Activated naive CD4-positive, alpha-beta T cell treated with anti-CD3 and anti-CD28 coated beads for 36 hours (primary cell): ENCODE measurements at regions not wholly inside any gene's neighbourhood (a gene's known extent, or its start where the extent isn't known, plus 50 kb on each side); places are given as distances from the start of the nearest gene placed in this dataset.
"Not testable (repeated sequence)": the region's sequence is repeated elsewhere in the genome, so short reads cannot be mapped to it uniquely, and the experiment has no call there.

Source experiments
- CTCF ChIA-PET: fragments of 350-600 bp; sonication (Branson Sonifier 250); formaldehyde crosslinking; loops from one replicate; lab custom pipeline; 2021; ENCODE audit warnings: antibody characterized with exemption; lab: Charles Lee
- DNase-seq: peaks from one replicate; pipeline ENCODE4 v3.0.0-alpha.2; 2020
- H3K27ac Mint-ChIP-seq: one replicate; pipeline ENCODE4 v1.8.0; 2021; ENCODE audit warnings: mild to moderate bottlenecking, mixed read lengths
- H3K27me3 Mint-ChIP-seq: one replicate; pipeline ENCODE4 v1.8.0; 2021; ENCODE audit warnings: low read depth, mixed read lengths
- H3K36me3 Mint-ChIP-seq: one replicate; pipeline ENCODE4 v1.8.0; 2021; ENCODE audit warnings: low read depth, mixed read lengths
- H3K4me1 Mint-ChIP-seq: one replicate; pipeline ENCODE4 v1.8.0; 2021; ENCODE audit warnings: low read depth, mixed read lengths
- H3K4me3 Mint-ChIP-seq: one replicate; pipeline ENCODE4 v1.8.0; 2021; ENCODE audit warnings: mild to moderate bottlenecking, moderate library complexity, mixed read lengths
- H3K9me3 Mint-ChIP-seq: one replicate; pipeline ENCODE4 v1.8.0; 2021; ENCODE audit warnings: mixed read lengths
- intact Hi-C: fragments of 100-400 bp; cut with micrococcal nuclease; formaldehyde crosslinking; loops from one replicate; pipeline ENCODE4 v1.15.1; 2023

DNA sequence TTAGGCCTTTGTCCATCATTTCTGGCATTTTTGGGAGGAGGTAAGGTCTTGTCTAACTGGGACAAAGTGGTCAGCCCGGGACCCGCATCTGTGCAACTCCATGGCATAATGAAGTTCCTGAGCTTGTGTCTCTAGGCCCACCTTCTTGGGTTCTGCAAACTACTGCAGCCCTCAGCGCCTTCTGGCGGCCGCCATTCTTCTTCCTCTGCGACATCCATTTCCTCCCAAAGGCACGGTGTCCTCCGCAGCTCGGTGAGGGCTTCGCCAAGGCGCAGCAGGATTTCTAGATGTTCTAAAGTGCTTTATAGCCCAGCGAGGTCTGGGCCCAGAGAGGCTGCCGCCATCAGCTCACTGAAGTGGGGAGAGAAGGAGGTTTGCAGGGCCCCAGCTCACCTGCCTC is 134.4 kb upstream of the OR4E1 start:
- Mint-ChIP-seq H3K36me3 (no peaks in the 10 kb centered on the region), H3K4me3 (no peak overlapping the region), H3K27ac (no peak overlapping the region), H3K4me1 (no peaks in the 10 kb centered on the region), H3K9me3 (no peaks in the 10 kb centered on the region), H3K27me3 (peaks cover 15% of the 10 kb centered on the region)
- CTCF ChIA-PET: no interaction called here
- no peak for DNase-seq
- intact Hi-C loops: no loop called here

DNA sequence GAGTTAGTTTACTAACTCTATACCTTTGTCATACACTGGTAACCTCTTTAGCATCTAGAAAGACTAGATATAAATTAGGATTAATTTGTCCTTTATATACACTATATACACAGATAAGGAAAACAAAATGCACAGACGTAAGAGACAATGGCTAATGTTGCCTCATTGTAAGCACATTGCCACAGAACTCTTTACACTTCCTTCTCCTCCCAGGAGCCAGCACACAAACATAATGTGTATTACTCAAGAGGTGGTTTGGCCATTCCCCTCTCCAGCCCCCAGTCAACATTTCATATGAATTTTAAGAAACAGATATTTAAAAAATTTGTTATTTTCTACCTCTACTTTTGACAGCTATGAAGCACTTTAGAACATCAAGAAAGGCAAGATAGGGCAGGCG is 131.4 kb upstream of the OR4E1 start:
- intact Hi-C loops: no loop called here
- H3K27me3 Mint-ChIP-seq: peaks cover 2% of the 10 kb centered on the region
- H3K4me3 Mint-ChIP-seq: no peak overlapping the region
- H3K9me3 Mint-ChIP-seq: no peaks in the 10 kb centered on the region
- H3K27ac Mint-ChIP-seq: no peak overlapping the region
- H3K36me3 Mint-ChIP-seq: no peaks in the 10 kb centered on the region
- no peak for DNase-seq
- no peaks in the 10 kb centered on the region for H3K4me1 Mint-ChIP-seq
- CTCF ChIA-PET: no interaction called here

- no peak overlapping the region for H3K27ac Mint-ChIP-seq
- intact Hi-C loops: no loop called here
- no peaks in the 10 kb centered on the region for H3K9me3 Mint-ChIP-seq
- CTCF ChIA-PET: interaction anchor here (0.9 to 1.1 kb wide), 2 partner anchors 23 to 773 kb away, joined by 3 to 5 read pairs; no protein-coding TSS in a partner anchor
- no peak overlapping the region for H3K4me3 Mint-ChIP-seq
- H3K4me1 Mint-ChIP-seq: peaks cover 4% of the 10 kb centered on the region
- no peaks in the 10 kb centered on the region for H3K36me3 Mint-ChIP-seq
- DNase-seq: no peak
- no peaks in the 10 kb centered on the region for H3K27me3 Mint-ChIP-seq
Measured at GRCh38 chr14:21802441-21802840, 128.8 kb upstream of the OR4E1 start.

GRCh38 chr14:21796916-21797315 is 123.3 kb upstream of the OR4E1 start:
- H3K27ac Mint-ChIP-seq: peak overlapping the region; percentile 83
- CTCF ChIA-PET: interaction anchor here (0.9 to 1.3 kb wide), 2 partner anchors 10 to 730 kb away, joined by 3 to 4 read pairs; no protein-coding TSS in a partner anchor

GRCh38 chr14:21795456-21795855 is 121.8 kb upstream of the OR4E1 start:
- Mint-ChIP-seq H3K27ac (no peak overlapping the region), H3K9me3 (peaks cover 6% of the 10 kb centered on the region), H3K4me3 (no peak overlapping the region), H3K27me3 (no peaks in the 10 kb centered on the region), H3K36me3 (no peaks in the 10 kb centered on the region), H3K4me1 (peaks cover 18% of the 10 kb centered on the region)
- intact Hi-C loops: loop anchor here (5.0 kb wide), 1 partner anchor 47 kb away; no protein-coding TSS in a partner anchor
- CTCF ChIA-PET: interaction anchor here (1.4 kb wide), 1 partner anchor 775 kb away, joined by 4 read pairs; no protein-coding TSS in a partner anchor
- no peak for DNase-seq

More at GRCh38 chr14:21796916-21797315, 123.3 kb upstream of the OR4E1 start:
- Mint-ChIP-seq H3K4me1 (peaks cover 14% of the 10 kb centered on the region), H3K36me3 (no peaks in the 10 kb centered on the region), H3K27me3 (no peaks in the 10 kb centered on the region), H3K9me3 (peaks cover 6% of the 10 kb centered on the region), H3K4me3 (peak overlapping the region; percentile 66)
- intact Hi-C loops: loop anchor here (5.0 kb wide), 1 partner anchor 45 kb away; no protein-coding TSS in a partner anchor
- peak; percentile 57 for DNase-seq

- Mint-ChIP-seq H3K27me3 (no peaks in the 10 kb centered on the region), H3K4me1 (peaks cover 10% of the 10 kb centered on the region), H3K27ac (peak overlapping the region; percentile 19), H3K36me3 (no peaks in the 10 kb centered on the region), H3K4me3 (no peak overlapping the region), H3K9me3 (peaks cover 6% of the 10 kb centered on the region)
- CTCF ChIA-PET: interaction anchor here (1.0 to 2.3 kb wide), 3 partner anchors 23 to 33 kb away, joined by 4 to 8 read pairs (median 5); no protein-coding TSS in a partner anchor
- DNase-seq: no peak
- intact Hi-C loops: loop anchor here (2.0 kb wide), 1 partner anchor 23 kb away; no protein-coding TSS in a partner anchor
Measured at GRCh38 chr14:21791749-21792148, 118.1 kb upstream of the OR4E1 start.

- H3K27ac Mint-ChIP-seq, DNase-seq, H3K27me3 Mint-ChIP-seq, H3K9me3 Mint-ChIP-seq, H3K36me3 Mint-ChIP-seq, H3K4me1 Mint-ChIP-seq, H3K4me3 Mint-ChIP-seq, CTCF ChIA-PET, intact Hi-C loops: not testable (repeated sequence)
Measured at GRCh38 chr14:21788687-21789086, 115.1 kb upstream of the OR4E1 start.

DNA sequence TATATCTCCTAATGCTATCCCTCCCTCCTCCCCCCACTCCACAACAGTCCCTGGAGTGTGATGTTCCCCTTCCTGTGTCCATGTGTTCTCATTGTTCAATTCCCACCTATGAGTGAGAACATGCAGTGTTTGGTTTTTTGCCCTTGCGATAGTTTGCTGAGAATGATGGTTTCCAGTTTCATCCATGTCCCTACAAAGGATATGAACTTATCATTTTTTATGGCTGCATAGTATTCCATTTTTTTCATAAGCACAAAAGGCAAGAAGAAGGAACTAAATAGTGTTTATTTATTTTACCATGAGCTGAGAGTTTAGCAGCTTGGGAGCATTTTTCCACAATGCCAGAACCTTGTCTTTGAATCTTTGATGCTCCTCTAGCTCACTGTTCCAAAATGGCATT is 113.6 kb upstream of the OR4E1 start:
- H3K9me3 Mint-ChIP-seq, H3K27ac Mint-ChIP-seq, intact Hi-C loops, H3K4me3 Mint-ChIP-seq, H3K27me3 Mint-ChIP-seq, H3K4me1 Mint-ChIP-seq, DNase-seq, H3K36me3 Mint-ChIP-seq: not testable (repeated sequence)
- CTCF ChIA-PET: interaction anchor here (1.1 kb wide), 1 partner anchor 10 kb away, joined by 4 read pairs; no protein-coding TSS in a partner anchor

DNA sequence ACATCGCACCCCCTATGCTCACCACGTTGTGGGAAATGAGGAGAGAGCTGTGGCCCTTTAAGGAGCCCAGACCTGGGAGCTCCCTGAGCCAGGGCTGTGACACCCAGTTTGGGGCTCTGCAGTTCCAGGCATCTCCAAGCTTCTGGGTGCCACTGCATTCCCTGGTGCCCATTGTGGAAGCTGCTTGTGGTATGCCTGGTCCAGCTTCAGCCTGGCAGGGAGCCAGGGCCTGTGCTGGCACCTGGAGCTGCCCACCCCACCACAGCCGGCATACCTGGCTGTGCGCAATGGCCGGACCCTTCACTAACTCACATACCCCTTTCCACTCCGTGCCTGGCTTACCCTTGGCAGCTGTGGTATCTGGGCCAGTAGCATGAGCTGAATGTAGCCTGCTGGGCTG is 107.9 kb upstream of the OR4E1 start:
- CTCF ChIA-PET: interaction anchor here (1.4 kb wide), 1 partner anchor 12 kb away, joined by 4 read pairs; no protein-coding TSS in a partner anchor
- intact Hi-C loops: no loop called here
- H3K4me1 Mint-ChIP-seq: no peaks in the 10 kb centered on the region

GRCh38 chr14:21780429-21781084 is 106.9 kb upstream of the OR4E1 start:
- intact Hi-C loops: no loop called here
- CTCF ChIA-PET: interaction anchor here (1.4 kb wide), 1 partner anchor 11 kb away, joined by 4 read pairs; no protein-coding TSS in a partner anchor
- H3K36me3 Mint-ChIP-seq: no peaks in the 10 kb centered on the region
- no peak overlapping the region for H3K4me3 Mint-ChIP-seq
- H3K9me3 Mint-ChIP-seq: no peaks in the 10 kb centered on the region
- DNase-seq: no peak
- H3K27ac Mint-ChIP-seq: no peak overlapping the region
- H3K27me3 Mint-ChIP-seq: peaks cover 11% of the 10 kb centered on the region
- no peaks in the 10 kb centered on the region for H3K4me1 Mint-ChIP-seq

More for the DNA sequence above, 107.9 kb upstream of the OR4E1 start:
- H3K27me3 Mint-ChIP-seq: peaks cover 11% of the 10 kb centered on the region
- no peaks in the 10 kb centered on the region for H3K9me3 Mint-ChIP-seq
- no peak for DNase-seq
- H3K27ac Mint-ChIP-seq: no peak overlapping the region
- no peak overlapping the region for H3K4me3 Mint-ChIP-seq
- no peaks in the 10 kb centered on the region for H3K36me3 Mint-ChIP-seq

- Mint-ChIP-seq H3K9me3 (no peaks in the 10 kb centered on the region), H3K36me3 (no peaks in the 10 kb centered on the region), H3K4me1 (peaks cover 9% of the 10 kb centered on the region), H3K4me3 (no peak overlapping the region), H3K27ac (no peak overlapping the region), H3K27me3 (no peaks in the 10 kb centered on the region)
- intact Hi-C loops: no loop called here
- CTCF ChIA-PET: interaction anchor here (1.8 kb wide), 1 partner anchor 77 kb away, joined by 3 read pairs; no protein-coding TSS in a partner anchor
- DNase-seq: no peak
Measured at GRCh38 chr14:21771671-21772070, 98.1 kb upstream of the OR4E1 start.

GRCh38 chr14:21768875-21769257 is 95.2 kb upstream of the OR4E1 start:
- Mint-ChIP-seq H3K4me3 (peak overlapping the region; percentile 72), H3K36me3 (no peaks in the 10 kb centered on the region), H3K27ac (peak overlapping the region; percentile 83), H3K27me3 (no peaks in the 10 kb centered on the region), H3K4me1 (peaks cover 9% of the 10 kb centered on the region), H3K9me3 (no peaks in the 10 kb centered on the region)
- DNase-seq: no peak
- intact Hi-C loops: loop anchor here (1.0 to 5.0 kb wide), 5 partner anchors 20 to 801 kb away; no protein-coding TSS in a partner anchor
- CTCF ChIA-PET: interaction anchor here (0.6 to 1.7 kb wide), 8 partner anchors 10 to 1225 kb away, joined by 3 to 8 read pairs (median 4); no protein-coding TSS in a partner anchor
